Panc1 (cell line): ENCODE measurements at regions not wholly inside any gene's neighbourhood (a gene's known extent, or its start where the extent isn't known, plus 50 kb on each side); places are given as distances from the start of the nearest gene placed in this dataset.

Experiments
- ATAC-seq: fragments of 200-7000 bp; cut with Tn5 transposase; 2 replicates; pipeline ENCODE4 v1.9.1; 2020; ENCODE audit warnings: mild to moderate bottlenecking, moderate library complexity
- BruUV-seq: library from RNA; stranded (reverse); fragments of 400-500 nt; replicated peaks from 2 replicates; lab custom pipeline; 2021; lab: Mats Ljungman, UMichigan
- CTCF ChIA-PET: fragments of 300-600 bp; sonication (Branson Sonifier 250); formaldehyde crosslinking; loops from one replicate; lab custom pipeline; 2022; ENCODE audit warnings: antibody characterized with exemption; lab: Charles Lee
- POLR2A ChIA-PET: fragments of 300-600 bp; sonication (Branson Sonifier 250); formaldehyde crosslinking; loops from one replicate; lab custom pipeline; 2022; ENCODE audit warnings: antibody characterized with exemption; lab: Charles Lee
- DNase-seq: peaks from one replicate; pipeline ENCODE4 v3.0.0-alpha.2; 2010; ENCODE audit warnings: low read depth, low spot score
- H3K27ac ChIP-seq: 2 replicates; pipeline ENCODE4 v1.5.1; 2011; ENCODE audit warnings: mild to moderate bottlenecking, low read length, inconsistent platforms
- H3K27me3 ChIP-seq: fragments of 200-500 bp; sonication (Bioruptor generic); 2 replicates; pipeline ENCODE4 v1.6.0; 2014; ENCODE audit warnings: low read length, inconsistent platforms; ENCODE audit not compliant: control insufficient read depth, insufficient read depth
- H3K36me3 ChIP-seq: fragments of 200-500 bp; sonication (Bioruptor generic); 2 replicates; pipeline ENCODE4 v1.5.1; 2014; ENCODE audit warnings: inconsistent platforms, mild to moderate bottlenecking, low read length, moderate library complexity; ENCODE audit not compliant: control insufficient read depth, insufficient read depth
- H3K4me1 ChIP-seq: 2 replicates; pipeline ENCODE4 v1.5.1; 2011; ENCODE audit warnings: inconsistent platforms, mild to moderate bottlenecking, low read length, moderate library complexity; ENCODE audit not compliant: control insufficient read depth, insufficient read depth
- H3K4me3 ChIP-seq, 2 experiments: 2 replicates each; pipeline ENCODE4 v1.5.1; 2011 to 2012; ENCODE audit warnings: low read depth in 2 of 2, low read length in 2 of 2, mild to moderate bottlenecking in 2 of 2, inconsistent platforms in 1 of 2, moderate library complexity in 1 of 2
- H3K9me3 ChIP-seq: fragments of 200-500 bp; sonication (Bioruptor generic); 2 replicates; pipeline ENCODE4 v1.5.1; 2014; ENCODE audit warnings: low read depth, mild to moderate bottlenecking, inconsistent platforms, low read length, moderate library complexity; ENCODE audit not compliant: control insufficient read depth, insufficient read depth
- POLR2AphosphoS5 ChIP-seq: IDR thresholded peaks from 2 replicates; pipeline ENCODE4 v1.6.1; 2012; ENCODE audit warnings: mild to moderate bottlenecking, low read depth, low read length, moderate library complexity
- SIN3A ChIP-seq: IDR thresholded peaks from 2 replicates; pipeline ENCODE4 v1.6.1; 2012; ENCODE audit warnings: low read depth, mild to moderate bottlenecking, low read length, moderate library complexity, borderline replicate concordance; ENCODE audit not compliant: insufficient read depth
- TCF7L2 ChIP-seq: IDR thresholded peaks from 2 replicates; pipeline ENCODE4 v1.6.1; 2011; ENCODE audit warnings: mild to moderate bottlenecking, low read depth, low read length, inconsistent platforms
- in situ Hi-C: cut with HindIII; loops from 2 replicates; pipeline ENCODE4 v1.10.0; 2016; ENCODE audit warnings: low sequenced_read_pairs, low pct_unique_long_range_greater_than_20kb
- intact Hi-C: fragments of 100-400 bp; cut with micrococcal nuclease; formaldehyde crosslinking; loops from one replicate; pipeline ENCODE4 v1.10.0; 2022; ENCODE audit not compliant: unreplicated experiment
- TF ChIP-seq, protein P1 (sequence below), 2 experiments: IDR thresholded peaks; 2 replicates each; pipeline ENCODE4 v1.6.1; 2011 to 2012; ENCODE audit warnings: low read depth in 2 of 2, control low read depth in 1 of 2, low read length in 1 of 2, mild to moderate bottlenecking in 1 of 2, moderate library complexity in 1 of 2; ENCODE audit not compliant: insufficient read depth in 1 of 2
- TF ChIP-seq, protein P2 (sequence below): fragments of 450-650 bp; IDR thresholded peaks from 2 replicates; pipeline ENCODE4 v1.5.1; 2017; ENCODE audit warnings: mild to moderate bottlenecking

DNA sequence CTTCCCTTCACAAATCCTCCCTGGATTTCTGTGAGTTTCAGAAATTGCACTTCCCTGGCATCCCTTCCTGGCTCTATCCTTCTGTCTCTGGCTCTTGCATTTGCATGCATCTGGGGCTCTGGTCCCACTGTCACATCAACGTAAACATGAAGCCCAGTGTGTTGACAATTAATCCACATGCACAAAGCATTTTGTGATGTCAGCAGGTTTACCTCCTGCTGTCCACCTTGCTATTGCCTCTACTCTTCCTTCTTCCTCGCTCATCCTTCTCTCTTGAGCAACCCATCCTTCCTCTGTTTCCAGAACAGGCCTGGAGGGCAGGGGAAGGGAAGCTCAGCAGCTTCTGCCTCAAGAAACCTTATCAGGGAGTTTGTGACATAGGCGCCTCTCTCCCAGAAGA lies 111.7 kb upstream of the ATP5MC3 start:
- no peak overlapping the region for H3K27ac ChIP-seq
- H3K27me3 ChIP-seq = peaks cover 17% of the 10 kb centered on the region; the same call in 1 of the 2 replicates
- H3K4me3 ChIP-seq = no peak overlapping the region
- ChIA-PET CTCF (no interaction called here), POLR2A (no interaction called here)
- in situ Hi-C loops = no loop called here
- TF ChIP-seq, protein P1, sequence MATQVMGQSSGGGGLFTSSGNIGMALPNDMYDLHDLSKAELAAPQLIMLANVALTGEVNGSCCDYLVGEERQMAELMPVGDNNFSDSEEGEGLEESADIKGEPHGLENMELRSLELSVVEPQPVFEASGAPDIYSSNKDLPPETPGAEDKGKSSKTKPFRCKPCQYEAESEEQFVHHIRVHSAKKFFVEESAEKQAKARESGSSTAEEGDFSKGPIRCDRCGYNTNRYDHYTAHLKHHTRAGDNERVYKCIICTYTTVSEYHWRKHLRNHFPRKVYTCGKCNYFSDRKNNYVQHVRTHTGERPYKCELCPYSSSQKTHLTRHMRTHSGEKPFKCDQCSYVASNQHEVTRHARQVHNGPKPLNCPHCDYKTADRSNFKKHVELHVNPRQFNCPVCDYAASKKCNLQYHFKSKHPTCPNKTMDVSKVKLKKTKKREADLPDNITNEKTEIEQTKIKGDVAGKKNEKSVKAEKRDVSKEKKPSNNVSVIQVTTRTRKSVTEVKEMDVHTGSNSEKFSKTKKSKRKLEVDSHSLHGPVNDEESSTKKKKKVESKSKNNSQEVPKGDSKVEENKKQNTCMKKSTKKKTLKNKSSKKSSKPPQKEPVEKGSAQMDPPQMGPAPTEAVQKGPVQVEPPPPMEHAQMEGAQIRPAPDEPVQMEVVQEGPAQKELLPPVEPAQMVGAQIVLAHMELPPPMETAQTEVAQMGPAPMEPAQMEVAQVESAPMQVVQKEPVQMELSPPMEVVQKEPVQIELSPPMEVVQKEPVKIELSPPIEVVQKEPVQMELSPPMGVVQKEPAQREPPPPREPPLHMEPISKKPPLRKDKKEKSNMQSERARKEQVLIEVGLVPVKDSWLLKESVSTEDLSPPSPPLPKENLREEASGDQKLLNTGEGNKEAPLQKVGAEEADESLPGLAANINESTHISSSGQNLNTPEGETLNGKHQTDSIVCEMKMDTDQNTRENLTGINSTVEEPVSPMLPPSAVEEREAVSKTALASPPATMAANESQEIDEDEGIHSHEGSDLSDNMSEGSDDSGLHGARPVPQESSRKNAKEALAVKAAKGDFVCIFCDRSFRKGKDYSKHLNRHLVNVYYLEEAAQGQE (IDR thresholded peaks at IDR 0.05; ENCODE audit: insufficient read depth in 1 of 2, low read depth in 2 of 2, low read length in 1 of 2) = no peak
- TF ChIP-seq, protein P2, sequence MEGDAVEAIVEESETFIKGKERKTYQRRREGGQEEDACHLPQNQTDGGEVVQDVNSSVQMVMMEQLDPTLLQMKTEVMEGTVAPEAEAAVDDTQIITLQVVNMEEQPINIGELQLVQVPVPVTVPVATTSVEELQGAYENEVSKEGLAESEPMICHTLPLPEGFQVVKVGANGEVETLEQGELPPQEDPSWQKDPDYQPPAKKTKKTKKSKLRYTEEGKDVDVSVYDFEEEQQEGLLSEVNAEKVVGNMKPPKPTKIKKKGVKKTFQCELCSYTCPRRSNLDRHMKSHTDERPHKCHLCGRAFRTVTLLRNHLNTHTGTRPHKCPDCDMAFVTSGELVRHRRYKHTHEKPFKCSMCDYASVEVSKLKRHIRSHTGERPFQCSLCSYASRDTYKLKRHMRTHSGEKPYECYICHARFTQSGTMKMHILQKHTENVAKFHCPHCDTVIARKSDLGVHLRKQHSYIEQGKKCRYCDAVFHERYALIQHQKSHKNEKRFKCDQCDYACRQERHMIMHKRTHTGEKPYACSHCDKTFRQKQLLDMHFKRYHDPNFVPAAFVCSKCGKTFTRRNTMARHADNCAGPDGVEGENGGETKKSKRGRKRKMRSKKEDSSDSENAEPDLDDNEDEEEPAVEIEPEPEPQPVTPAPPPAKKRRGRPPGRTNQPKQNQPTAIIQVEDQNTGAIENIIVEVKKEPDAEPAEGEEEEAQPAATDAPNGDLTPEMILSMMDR = no peak
- no peak for TF ChIP-seq TCF7L2
- TF ChIP-seq SIN3A = no peak
- TF ChIP-seq POLR2AphosphoS5 = no peak
- no peaks in the 10 kb centered on the region for H3K9me3 ChIP-seq
- no peaks in the 10 kb centered on the region for H3K4me1 ChIP-seq
- no TSS peak for BruUV-seq
- no peak for DNase-seq
- no peak for ATAC-seq
- no peaks in the 10 kb centered on the region for H3K36me3 ChIP-seq
- intact Hi-C loops = no loop called here

DNA sequence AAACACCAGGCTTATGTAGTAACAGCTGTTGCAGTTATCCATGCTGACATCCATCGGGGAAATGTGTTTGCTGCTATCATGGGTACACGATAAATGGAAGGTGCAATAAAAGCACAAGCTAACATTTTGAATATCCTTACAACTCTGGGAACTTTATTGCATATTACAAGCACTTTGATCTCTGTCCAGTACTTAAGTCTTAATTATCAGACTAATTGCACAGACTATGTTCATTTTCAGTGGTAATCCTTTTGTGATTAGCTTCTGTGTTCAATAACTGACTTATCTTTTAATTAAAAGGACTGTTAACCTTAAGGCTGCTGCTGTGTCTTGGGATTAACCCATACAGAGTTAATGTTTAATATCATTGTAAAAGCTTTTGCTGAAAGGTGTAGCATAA lies 101.4 kb upstream of the ATP5MC3 start:
- no peaks in the 10 kb centered on the region for H3K36me3 ChIP-seq
- no peak overlapping the region for H3K4me3 ChIP-seq
- no peak for TF ChIP-seq POLR2AphosphoS5
- no peak for TF ChIP-seq SIN3A
- TF ChIP-seq, protein P2 = no peak
- TF ChIP-seq TCF7L2 = no peak
- TF ChIP-seq, protein P1 (IDR thresholded peaks at IDR 0.05; ENCODE audit: insufficient read depth in 1 of 2, low read depth in 2 of 2, low read length in 1 of 2) = no peak
- no peak overlapping the region for H3K27ac ChIP-seq
- intact Hi-C loops = loop anchor here (5.0 to 10.0 kb wide), 2 partner anchors 81 to 248 kb away; no protein-coding TSS in a partner anchor
- POLR2A ChIA-PET = no interaction called here
- H3K4me1 ChIP-seq = no peaks in the 10 kb centered on the region
- no TSS peak for BruUV-seq
- H3K9me3 ChIP-seq = no peaks in the 10 kb centered on the region
- no peak for DNase-seq
- in situ Hi-C loops = no loop called here
- no peak for ATAC-seq
- H3K27me3 ChIP-seq = peaks cover 16% of the 10 kb centered on the region; the same call in 1 of the 2 replicates
- CTCF ChIA-PET = interaction anchor here (1.7 kb wide), 1 partner anchor 32 kb away, joined by 5 read pairs; no protein-coding TSS in a partner anchor
